WERI-Rb-1 (cell line): ENCODE measurements at regions not wholly inside any gene's neighbourhood (a gene's known extent, or its start where the extent isn't known, plus 50 kb on each side); places are given as distances from the start of the nearest gene placed in this dataset.

Experiments used
- DNase-seq: peaks from one replicate; pipeline ENCODE4 v3.0.0-alpha.2; 2020
- H3K27ac ChIP-seq: fragments of 250-450 bp; sonication (Bioruptor Pico); 2 replicates; pipeline ENCODE4 v1.5.1; 2020; ENCODE audit warnings: mild to moderate bottlenecking, moderate library complexity
- H3K27me3 ChIP-seq: fragments of 250-450 bp; sonication (Bioruptor Pico); 2 replicates; pipeline ENCODE4 v1.5.1; 2021; ENCODE audit warnings: mild to moderate bottlenecking, low read depth, moderate library complexity; ENCODE audit not compliant: insufficient read depth, severe bottlenecking
- H3K36me3 ChIP-seq: fragments of 250-450 bp; sonication (Bioruptor Pico); 2 replicates; pipeline ENCODE4 v1.5.1; 2020; ENCODE audit warnings: mild to moderate bottlenecking, moderate library complexity
- H3K4me3 ChIP-seq: 2 replicates; pipeline ENCODE4 v1.5.1; 2011; ENCODE audit warnings: low read depth, mild to moderate bottlenecking, control low read depth, low read length
- H3K9me3 ChIP-seq: fragments of 250-450 bp; sonication (Bioruptor Pico); 2 replicates; pipeline ENCODE4 v1.5.1; 2021; ENCODE audit warnings: mild to moderate bottlenecking, moderate library complexity; ENCODE audit not compliant: severe bottlenecking
- CTCF ChIP-seq: IDR thresholded peaks from 2 replicates; pipeline ENCODE4 v1.5.1; 2011; ENCODE audit warnings: low read depth, mild to moderate bottlenecking, control low read depth, inconsistent platforms, low read length

- Histone ChIP-seq H3K27ac (no peak overlapping the region), H3K4me3 (no peak overlapping the region), H3K36me3 (no peaks in the 10 kb centered on the region), H3K27me3 (no peaks in the 10 kb centered on the region), H3K9me3 (no peaks in the 10 kb centered on the region)
- no peak for DNase-seq
- TF ChIP-seq CTCF, result no peak
These were observed 127.2 kb upstream of the ADAMTSL1 start for GRCh38 chr9:18346745-18347144.

GRCh38 chr9:18347386-18348082 is 126.4 kb upstream of the ADAMTSL1 start:
- H3K27me3 ChIP-seq, result no peaks in the 10 kb centered on the region
- no peak overlapping the region for H3K27ac ChIP-seq
- H3K9me3 ChIP-seq, result no peaks in the 10 kb centered on the region
- H3K36me3 ChIP-seq, result no peaks in the 10 kb centered on the region
- TF ChIP-seq CTCF, result no peak
- H3K4me3 ChIP-seq, result no peak overlapping the region
- DNase-seq, result no peak

- Histone ChIP-seq H3K36me3 (no peaks in the 10 kb centered on the region), H3K4me3 (no peak overlapping the region), H3K9me3 (no peaks in the 10 kb centered on the region), H3K27me3 (no peaks in the 10 kb centered on the region), H3K27ac (no peak overlapping the region)
- no peak for DNase-seq
- TF ChIP-seq CTCF, result no peak
These were observed 125.9 kb upstream of the ADAMTSL1 start for GRCh38 chr9:18348083-18348475.

- Histone ChIP-seq H3K27me3 (no peaks in the 10 kb centered on the region), H3K4me3 (no peak overlapping the region), H3K36me3 (no peaks in the 10 kb centered on the region), H3K27ac (no peak overlapping the region), H3K9me3 (no peaks in the 10 kb centered on the region)
- no peak for DNase-seq
- TF ChIP-seq CTCF, result no peak
These were observed 124.4 kb upstream of the ADAMTSL1 start for GRCh38 chr9:18349530-18349929.

GRCh38 chr9:18350036-18350435 is 123.9 kb upstream of the ADAMTSL1 start:
- H3K9me3 ChIP-seq, result no peaks in the 10 kb centered on the region
- H3K4me3 ChIP-seq, result no peak overlapping the region
- DNase-seq, result no peak
- no peaks in the 10 kb centered on the region for H3K27me3 ChIP-seq
- TF ChIP-seq CTCF, result no peak
- H3K36me3 ChIP-seq, result no peaks in the 10 kb centered on the region
- H3K27ac ChIP-seq, result no peak overlapping the region

GRCh38 chr9:18350995-18351595 is 122.9 kb upstream of the ADAMTSL1 start:
- no peaks in the 10 kb centered on the region for H3K36me3 ChIP-seq
- no peak for DNase-seq
- no peak overlapping the region for H3K4me3 ChIP-seq
- no peaks in the 10 kb centered on the region for H3K9me3 ChIP-seq
- no peak overlapping the region for H3K27ac ChIP-seq
- TF ChIP-seq CTCF, result no peak
- H3K27me3 ChIP-seq, result no peaks in the 10 kb centered on the region
